Activated T-cell treated with anti-CD3 and anti-CD28 coated beads, Interleukin-2, amount 50 U/mL, for 72 hours (primary cell): ENCODE measurements at regions not wholly inside any gene's neighbourhood (a gene's known extent, or its start where the extent isn't known, plus 50 kb on each side); places are given as distances from the start of the nearest gene placed in this dataset.
A peak's percentile ranks its signal among the peaks of the same experiment; 100 is the strongest.

ENCODE experiments used
- ATAC-seq, 2 donors: fragments of 150-1000 bp; cut with Tn5 transposase; replicated peaks in 1 of 2; 2 replicates each; pipeline ENCODE4 v1.10.0; 2021; ENCODE audit warnings: moderate library complexity in 2 of 2, mild to moderate bottlenecking in 1 of 2
- DNase-seq, 2 donors: peaks; one replicate each; pipeline ENCODE4 v3.0.0; 2021 to 2022; ENCODE audit warnings: mixed read lengths in 1 of 2
- H3K27ac Mint-ChIP-seq: one replicate; pipeline ENCODE4 v1.8.0; 2022; ENCODE audit warnings: mild to moderate bottlenecking, moderate library complexity, mixed read lengths
- H3K27me3 Mint-ChIP-seq: one replicate; pipeline ENCODE4 v1.8.0; 2022; ENCODE audit warnings: low read depth, mixed read lengths
- H3K36me3 Mint-ChIP-seq, 2 donors: one replicate each; pipeline ENCODE4 v1.8.0; 2022; ENCODE audit warnings: mixed read lengths in 2 of 2, mild to moderate bottlenecking in 1 of 2; ENCODE audit not compliant: insufficient read depth in 2 of 2
- H3K4me1 Mint-ChIP-seq: one replicate; pipeline ENCODE4 v1.8.0; 2022; ENCODE audit warnings: low read depth, mixed read lengths
- H3K4me3 Mint-ChIP-seq, 2 donors: one replicate each; pipeline ENCODE4 v1.8.0; 2022; ENCODE audit warnings: mild to moderate bottlenecking in 2 of 2, mixed read lengths in 2 of 2, moderate library complexity in 2 of 2
- H3K9me3 Mint-ChIP-seq, 2 donors: one replicate each; pipeline ENCODE4 v1.8.0; 2022; ENCODE audit warnings: mixed read lengths in 2 of 2

- Mint-ChIP-seq H3K9me3 (no peaks in the 10 kb centered on the region), H3K4me3 (no peak overlapping the region), H3K4me1 (no peaks in the 10 kb centered on the region), H3K27me3 (peaks cover 26% of the 10 kb centered on the region), H3K36me3 (no peaks in the 10 kb centered on the region), H3K27ac (no peak overlapping the region)
- ATAC-seq (no peak), DNase-seq (no peak)
These were observed 483.7 kb downstream of the ENC1 start for GRCh38 chr5:74156728-74157383.

GRCh38 chr5:74155501-74155900 is 485.0 kb downstream of the ENC1 start:
- Mint-ChIP-seq H3K4me1 (no peaks in the 10 kb centered on the region), H3K27me3 (peaks cover 33% of the 10 kb centered on the region), H3K9me3 (no peaks in the 10 kb centered on the region), H3K36me3 (no peaks in the 10 kb centered on the region), H3K4me3 (no peak overlapping the region), H3K27ac (no peak overlapping the region)
- ATAC-seq (no peak), DNase-seq (no peak)

GRCh38 chr5:74154526-74154925 is 486.0 kb downstream of the ENC1 start:
- no peaks in the 10 kb centered on the region for H3K4me1 Mint-ChIP-seq
- H3K9me3 Mint-ChIP-seq: no peaks in the 10 kb centered on the region
- no peak for DNase-seq
- no peak for ATAC-seq
- H3K27me3 Mint-ChIP-seq: peaks cover 31% of the 10 kb centered on the region
- no peaks in the 10 kb centered on the region for H3K36me3 Mint-ChIP-seq
- no peak overlapping the region for H3K4me3 Mint-ChIP-seq
- peak overlapping the region; percentile 31 for H3K27ac Mint-ChIP-seq

GRCh38 chr5:74153255-74153790 is 487.2 kb downstream of the ENC1 start:
- H3K4me3 Mint-ChIP-seq: no peak overlapping the region

GRCh38 chr5:74152625-74153254 is 487.8 kb downstream of the ENC1 start:
- no peaks in the 10 kb centered on the region for H3K9me3 Mint-ChIP-seq
- no peak for ATAC-seq
- H3K36me3 Mint-ChIP-seq: no peaks in the 10 kb centered on the region
- no peak for DNase-seq
- no peaks in the 10 kb centered on the region for H3K4me1 Mint-ChIP-seq
- H3K27me3 Mint-ChIP-seq: peaks cover 21% of the 10 kb centered on the region
- no peak overlapping the region for H3K4me3 Mint-ChIP-seq
- no peak overlapping the region for H3K27ac Mint-ChIP-seq

More at GRCh38 chr5:74153255-74153790, 487.2 kb downstream of the ENC1 start:
- Mint-ChIP-seq H3K9me3 (no peaks in the 10 kb centered on the region), H3K4me1 (no peaks in the 10 kb centered on the region), H3K36me3 (no peaks in the 10 kb centered on the region), H3K27me3 (peaks cover 20% of the 10 kb centered on the region), H3K27ac (no peak overlapping the region)
- DNase-seq (no peak), ATAC-seq (no peak)

GRCh38 chr5:74152136-74152535 is 488.4 kb downstream of the ENC1 start:
- no peaks in the 10 kb centered on the region for H3K4me1 Mint-ChIP-seq
- peaks cover 21% of the 10 kb centered on the region for H3K27me3 Mint-ChIP-seq
- ATAC-seq (no peak), DNase-seq (no peak)
- no peak overlapping the region for H3K4me3 Mint-ChIP-seq
- H3K27ac Mint-ChIP-seq: no peak overlapping the region
- H3K9me3 Mint-ChIP-seq: no peaks in the 10 kb centered on the region
- no peaks in the 10 kb centered on the region for H3K36me3 Mint-ChIP-seq

GRCh38 chr5:74149395-74149794 is 491.1 kb downstream of the ENC1 start:
- H3K36me3 Mint-ChIP-seq: no peaks in the 10 kb centered on the region
- no peak for ATAC-seq
- H3K9me3 Mint-ChIP-seq: no peaks in the 10 kb centered on the region
- no peak overlapping the region for H3K4me3 Mint-ChIP-seq
- H3K27me3 Mint-ChIP-seq: peaks cover 25% of the 10 kb centered on the region
- DNase-seq: no peak
- no peak overlapping the region for H3K27ac Mint-ChIP-seq
- no peaks in the 10 kb centered on the region for H3K4me1 Mint-ChIP-seq

GRCh38 chr5:74148321-74148720 is 492.2 kb downstream of the ENC1 start:
- H3K27ac Mint-ChIP-seq: no peak overlapping the region
- H3K4me1 Mint-ChIP-seq: no peaks in the 10 kb centered on the region
- H3K36me3 Mint-ChIP-seq: no peaks in the 10 kb centered on the region
- peaks cover 34% of the 10 kb centered on the region for H3K27me3 Mint-ChIP-seq
- no peak for DNase-seq
- H3K4me3 Mint-ChIP-seq: no peak overlapping the region
- no peak for ATAC-seq
- no peaks in the 10 kb centered on the region for H3K9me3 Mint-ChIP-seq

- H3K27ac Mint-ChIP-seq: no peak overlapping the region
These were observed 493.7 kb downstream of the ENC1 start for GRCh38 chr5:74146796-74147195.

GRCh38 chr5:74145951-74146350 is 494.6 kb downstream of the ENC1 start:
- no peak for ATAC-seq
- H3K9me3 Mint-ChIP-seq: no peaks in the 10 kb centered on the region

More at GRCh38 chr5:74146796-74147195, 493.7 kb downstream of the ENC1 start:
- H3K36me3 Mint-ChIP-seq: no peaks in the 10 kb centered on the region
- H3K27me3 Mint-ChIP-seq: peaks cover 41% of the 10 kb centered on the region
- H3K4me1 Mint-ChIP-seq: no peaks in the 10 kb centered on the region
- no peak overlapping the region for H3K4me3 Mint-ChIP-seq
- ATAC-seq: no peak
- no peaks in the 10 kb centered on the region for H3K9me3 Mint-ChIP-seq
- DNase-seq: no peak

GRCh38 chr5:74143721-74144330 is 496.7 kb downstream of the ENC1 start:
- H3K27me3 Mint-ChIP-seq: peaks cover 37% of the 10 kb centered on the region
- H3K36me3 Mint-ChIP-seq: no peaks in the 10 kb centered on the region
- no peaks in the 10 kb centered on the region for H3K4me1 Mint-ChIP-seq
- no peaks in the 10 kb centered on the region for H3K9me3 Mint-ChIP-seq
- no peak overlapping the region for H3K4me3 Mint-ChIP-seq
- H3K27ac Mint-ChIP-seq: no peak overlapping the region
- ATAC-seq (no peak), DNase-seq (no peak)

More at GRCh38 chr5:74145951-74146350, 494.6 kb downstream of the ENC1 start:
- H3K4me1 Mint-ChIP-seq: no peaks in the 10 kb centered on the region
- peaks cover 37% of the 10 kb centered on the region for H3K27me3 Mint-ChIP-seq
- DNase-seq: no peak
- H3K36me3 Mint-ChIP-seq: no peaks in the 10 kb centered on the region
- H3K4me3 Mint-ChIP-seq: no peak overlapping the region
- no peak overlapping the region for H3K27ac Mint-ChIP-seq

GRCh38 chr5:74143151-74143550 is 497.4 kb downstream of the ENC1 start:
- Mint-ChIP-seq H3K27me3 (peaks cover 34% of the 10 kb centered on the region), H3K36me3 (no peaks in the 10 kb centered on the region), H3K4me3 (no peak overlapping the region), H3K4me1 (no peaks in the 10 kb centered on the region), H3K9me3 (no peaks in the 10 kb centered on the region), H3K27ac (no peak overlapping the region)
- DNase-seq (no peak), ATAC-seq (no peak)

- no peak overlapping the region for H3K4me3 Mint-ChIP-seq
- H3K4me1 Mint-ChIP-seq: no peaks in the 10 kb centered on the region
- no peaks in the 10 kb centered on the region for H3K9me3 Mint-ChIP-seq
- ATAC-seq (no peak), DNase-seq (no peak)
- H3K36me3 Mint-ChIP-seq: no peaks in the 10 kb centered on the region
- H3K27me3 Mint-ChIP-seq: peaks cover 32% of the 10 kb centered on the region
- H3K27ac Mint-ChIP-seq: no peak overlapping the region
These were observed 499.5 kb downstream of the ENC1 start for GRCh38 chr5:74141053-74141452.
